ENCODE measurements at regions not wholly inside any gene's neighbourhood (a gene's known extent, or its start where the extent isn't known, plus 50 kb on each side); places are given as distances from the start of the nearest gene placed in this dataset.
"Not testable (repeated sequence)": the region's sequence is repeated elsewhere in the genome, so short reads cannot be mapped to it uniquely, and the experiment has no call there.

- Histone ChIP-seq H3K36me3 (ENCODE audit: control insufficient read depth in 2 of 2, insufficient read depth in 2 of 2, low read length in 2 of 2) (no peaks in the 10 kb centered on the region), H3K27me3 (ENCODE audit: control insufficient read depth in 2 of 2, insufficient read depth in 2 of 2, low read length in 2 of 2) (no peaks in the 10 kb centered on the region), H3K27ac (ENCODE audit: low read depth in 2 of 2, low read length in 2 of 2) (no peak overlapping the region), H3K4me3 (ENCODE audit: low read length in 2 of 2) (no peak overlapping the region), H3K9me3 (ENCODE audit: control insufficient read depth in 2 of 2, low read length in 2 of 2) (no peaks in the 10 kb centered on the region), H3K4me1 (ENCODE audit: control insufficient read depth in 2 of 2, insufficient read depth in 2 of 2, low read length in 2 of 2) (no peaks in the 10 kb centered on the region), H3K9ac (ENCODE audit: low read depth in 1 of 2, low read length in 2 of 2) (no peak overlapping the region)
Observed at GRCh38 chr5:120320626-120321025, 143.5 kb upstream of the PRR16 start.

GRCh38 chr5:120326651-120327050 is 137.4 kb upstream of the PRR16 start:
- Histone ChIP-seq H3K27ac (ENCODE audit: low read depth in 2 of 2, low read length in 2 of 2) (no peak overlapping the region), H3K9me3 (ENCODE audit: control insufficient read depth in 2 of 2, low read length in 2 of 2) (no peaks in the 10 kb centered on the region), H3K4me1 (ENCODE audit: control insufficient read depth in 2 of 2, insufficient read depth in 2 of 2, low read length in 2 of 2) (no peaks in the 10 kb centered on the region), H3K9ac (ENCODE audit: low read depth in 1 of 2, low read length in 2 of 2) (no peak overlapping the region), H3K4me3 (ENCODE audit: low read length in 2 of 2) (no peak overlapping the region), H3K36me3 (ENCODE audit: control insufficient read depth in 2 of 2, insufficient read depth in 2 of 2, low read length in 2 of 2) (no peaks in the 10 kb centered on the region), H3K27me3 (ENCODE audit: control insufficient read depth in 2 of 2, insufficient read depth in 2 of 2, low read length in 2 of 2) (no peaks in the 10 kb centered on the region)

DNA sequence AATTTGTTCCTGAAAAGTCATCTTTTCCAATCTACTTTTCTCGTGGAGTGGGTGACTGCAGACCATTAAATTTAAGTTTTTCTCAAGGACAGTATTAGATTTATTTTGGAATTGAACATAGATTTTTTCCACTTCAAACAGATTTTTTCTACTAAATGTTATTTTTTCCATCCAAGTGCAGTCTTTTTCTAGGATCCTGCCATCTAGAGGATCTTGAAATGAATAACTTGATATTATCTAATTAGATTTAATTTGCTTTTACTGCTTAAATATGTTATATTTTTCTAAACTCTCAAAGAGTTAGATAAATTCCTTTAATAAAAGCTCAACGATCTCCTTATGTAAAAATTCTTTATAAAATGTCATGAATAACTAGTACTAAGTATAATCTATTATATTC is 136.9 kb upstream of the PRR16 start:
- Histone ChIP-seq H3K9me3 (ENCODE audit: control insufficient read depth in 2 of 2, low read length in 2 of 2) (no peaks in the 10 kb centered on the region), H3K4me1 (ENCODE audit: control insufficient read depth in 2 of 2, insufficient read depth in 2 of 2, low read length in 2 of 2) (no peaks in the 10 kb centered on the region), H3K4me3 (ENCODE audit: low read length in 2 of 2) (no peak overlapping the region), H3K27me3 (ENCODE audit: control insufficient read depth in 2 of 2, insufficient read depth in 2 of 2, low read length in 2 of 2) (no peaks in the 10 kb centered on the region), H3K27ac (ENCODE audit: low read depth in 2 of 2, low read length in 2 of 2) (no peak overlapping the region), H3K36me3 (ENCODE audit: control insufficient read depth in 2 of 2, insufficient read depth in 2 of 2, low read length in 2 of 2) (no peaks in the 10 kb centered on the region), H3K9ac (ENCODE audit: low read depth in 1 of 2, low read length in 2 of 2) (no peak overlapping the region)

DNA sequence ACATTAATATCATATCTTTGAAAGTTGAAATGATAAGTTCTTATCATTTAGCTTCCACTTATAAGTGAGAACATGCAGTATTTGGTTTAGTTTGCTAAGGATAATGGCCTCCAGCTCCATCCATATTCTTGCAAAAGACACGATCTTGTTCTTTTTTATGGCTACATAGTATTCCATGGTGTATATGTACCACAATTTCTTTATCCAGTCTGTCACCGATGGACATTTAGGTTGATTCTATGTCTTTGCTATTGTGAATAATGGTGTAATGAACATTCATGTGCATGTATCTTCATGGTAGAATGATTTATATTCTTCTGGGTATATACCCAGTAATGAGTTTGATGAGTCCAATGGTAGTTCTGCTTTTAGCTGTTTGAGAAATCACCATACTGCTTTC is 135.0 kb upstream of the PRR16 start:
- H3K4me1 ChIP-seq (ENCODE audit: control insufficient read depth in 2 of 2, insufficient read depth in 2 of 2, low read length in 2 of 2): no peaks in the 10 kb centered on the region
- no peak overlapping the region for H3K27ac ChIP-seq (ENCODE audit: low read depth in 2 of 2, low read length in 2 of 2)
- no peaks in the 10 kb centered on the region for H3K9me3 ChIP-seq (ENCODE audit: control insufficient read depth in 2 of 2, low read length in 2 of 2)
- H3K36me3 ChIP-seq (ENCODE audit: control insufficient read depth in 2 of 2, insufficient read depth in 2 of 2, low read length in 2 of 2): no peaks in the 10 kb centered on the region
- no peak overlapping the region for H3K9ac ChIP-seq (ENCODE audit: low read depth in 1 of 2, low read length in 2 of 2)
- H3K4me3 ChIP-seq (ENCODE audit: low read length in 2 of 2): no peak overlapping the region
- H3K27me3 ChIP-seq (ENCODE audit: control insufficient read depth in 2 of 2, insufficient read depth in 2 of 2, low read length in 2 of 2): no peaks in the 10 kb centered on the region

DNA sequence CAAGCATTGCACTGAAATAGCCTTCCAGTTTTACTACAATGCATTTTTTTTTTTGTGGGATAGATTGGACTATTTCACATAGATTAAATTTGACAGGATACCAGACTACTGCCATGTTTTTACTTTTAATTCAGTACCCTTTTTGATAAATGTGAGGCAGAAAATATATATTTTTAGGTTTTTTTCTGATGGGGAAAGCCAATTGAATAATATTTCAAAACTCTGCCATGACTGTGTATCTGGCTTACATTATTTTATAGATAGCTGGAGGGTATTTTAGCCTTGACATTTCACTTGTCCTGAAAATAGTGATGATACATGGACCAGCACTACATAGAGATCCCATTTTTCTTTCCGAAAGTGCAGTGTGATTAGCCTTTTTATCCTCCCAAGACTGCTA is 133.5 kb upstream of the PRR16 start:
- Histone ChIP-seq H3K9ac (ENCODE audit: low read depth in 1 of 2, low read length in 2 of 2) (no peak overlapping the region), H3K36me3 (ENCODE audit: control insufficient read depth in 2 of 2, insufficient read depth in 2 of 2, low read length in 2 of 2) (no peaks in the 10 kb centered on the region), H3K4me3 (ENCODE audit: low read length in 2 of 2) (no peak overlapping the region), H3K9me3 (ENCODE audit: control insufficient read depth in 2 of 2, low read length in 2 of 2) (no peaks in the 10 kb centered on the region), H3K27me3 (ENCODE audit: control insufficient read depth in 2 of 2, insufficient read depth in 2 of 2, low read length in 2 of 2) (no peaks in the 10 kb centered on the region), H3K4me1 (ENCODE audit: control insufficient read depth in 2 of 2, insufficient read depth in 2 of 2, low read length in 2 of 2) (no peaks in the 10 kb centered on the region), H3K27ac (ENCODE audit: low read depth in 2 of 2, low read length in 2 of 2) (no peak overlapping the region)

GRCh38 chr5:120344181-120344580 is 119.9 kb upstream of the PRR16 start:
- Histone ChIP-seq H3K4me3 (ENCODE audit: low read length in 2 of 2) (no peak overlapping the region), H3K9ac (ENCODE audit: low read depth in 1 of 2, low read length in 2 of 2) (no peak overlapping the region), H3K36me3 (ENCODE audit: control insufficient read depth in 2 of 2, insufficient read depth in 2 of 2, low read length in 2 of 2) (no peaks in the 10 kb centered on the region), H3K4me1 (ENCODE audit: control insufficient read depth in 2 of 2, insufficient read depth in 2 of 2, low read length in 2 of 2) (no peaks in the 10 kb centered on the region), H3K27ac (ENCODE audit: low read depth in 2 of 2, low read length in 2 of 2) (no peak overlapping the region), H3K27me3 (ENCODE audit: control insufficient read depth in 2 of 2, insufficient read depth in 2 of 2, low read length in 2 of 2) (no peaks in the 10 kb centered on the region), H3K9me3 (ENCODE audit: control insufficient read depth in 2 of 2, low read length in 2 of 2) (no peaks in the 10 kb centered on the region)

- Histone ChIP-seq H3K9ac (ENCODE audit: low read depth in 1 of 2, low read length in 2 of 2) (no peak overlapping the region), H3K9me3 (ENCODE audit: control insufficient read depth in 2 of 2, low read length in 2 of 2) (peaks cover 0 to 3% of the 10 kb centered on the region in 2 donors), H3K27ac (ENCODE audit: low read depth in 2 of 2, low read length in 2 of 2) (no peak overlapping the region)
Observed at GRCh38 chr5:120345947-120346346, 118.2 kb upstream of the PRR16 start.

GRCh38 chr5:120351071-120351470 is 113.0 kb upstream of the PRR16 start:
- H3K36me3 ChIP-seq (ENCODE audit: control insufficient read depth in 2 of 2, insufficient read depth in 2 of 2, low read length in 2 of 2); H3K4me3 ChIP-seq (ENCODE audit: low read length in 2 of 2); H3K9me3 ChIP-seq (ENCODE audit: control insufficient read depth in 2 of 2, low read length in 2 of 2); H3K9ac ChIP-seq (ENCODE audit: low read depth in 1 of 2, low read length in 2 of 2); H3K4me1 ChIP-seq (ENCODE audit: control insufficient read depth in 2 of 2, insufficient read depth in 2 of 2, low read length in 2 of 2); H3K27me3 ChIP-seq (ENCODE audit: control insufficient read depth in 2 of 2, insufficient read depth in 2 of 2, low read length in 2 of 2); H3K27ac ChIP-seq (ENCODE audit: low read depth in 2 of 2, low read length in 2 of 2): not testable (repeated sequence)

More at GRCh38 chr5:120345947-120346346, 118.2 kb upstream of the PRR16 start:
- Histone ChIP-seq H3K4me3 (ENCODE audit: low read length in 2 of 2) (no peak overlapping the region), H3K4me1 (ENCODE audit: control insufficient read depth in 2 of 2, insufficient read depth in 2 of 2, low read length in 2 of 2) (no peaks in the 10 kb centered on the region), H3K27me3 (ENCODE audit: control insufficient read depth in 2 of 2, insufficient read depth in 2 of 2, low read length in 2 of 2) (no peaks in the 10 kb centered on the region), H3K36me3 (ENCODE audit: control insufficient read depth in 2 of 2, insufficient read depth in 2 of 2, low read length in 2 of 2) (no peaks in the 10 kb centered on the region)

DNA sequence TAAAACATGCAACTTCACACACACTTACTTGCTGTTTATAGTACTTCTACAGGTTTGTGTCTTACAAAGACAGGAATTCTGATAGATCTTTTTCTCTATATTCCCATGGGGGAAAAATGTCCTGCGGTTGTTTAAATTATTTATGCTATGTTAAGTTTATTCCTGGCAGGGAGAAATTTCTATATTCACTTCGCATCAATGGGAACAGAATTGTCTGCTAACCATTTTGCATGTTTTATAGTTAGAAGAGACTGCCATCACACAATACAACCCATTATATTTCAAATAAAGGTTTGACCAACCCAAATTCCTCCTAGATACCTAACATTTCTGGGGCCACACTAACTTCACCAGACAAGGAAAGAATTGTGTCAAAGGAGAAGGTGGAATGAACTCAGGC is 110.0 kb upstream of the PRR16 start:
- Histone ChIP-seq H3K4me1 (ENCODE audit: control insufficient read depth in 2 of 2, insufficient read depth in 2 of 2, low read length in 2 of 2) (no peaks in the 10 kb centered on the region), H3K9ac (ENCODE audit: low read depth in 1 of 2, low read length in 2 of 2) (no peak overlapping the region), H3K9me3 (ENCODE audit: control insufficient read depth in 2 of 2, low read length in 2 of 2) (peaks cover 2 to 3% of the 10 kb centered on the region in 2 donors), H3K27me3 (ENCODE audit: control insufficient read depth in 2 of 2, insufficient read depth in 2 of 2, low read length in 2 of 2) (no peaks in the 10 kb centered on the region), H3K36me3 (ENCODE audit: control insufficient read depth in 2 of 2, insufficient read depth in 2 of 2, low read length in 2 of 2) (no peaks in the 10 kb centered on the region), H3K4me3 (ENCODE audit: low read length in 2 of 2) (no peak overlapping the region), H3K27ac (ENCODE audit: low read depth in 2 of 2, low read length in 2 of 2) (no peak overlapping the region)

GRCh38 chr5:120358949-120359348 is 105.2 kb upstream of the PRR16 start:
- Histone ChIP-seq H3K9me3 (ENCODE audit: control insufficient read depth in 2 of 2, low read length in 2 of 2) (no peaks in the 10 kb centered on the region), H3K9ac (ENCODE audit: low read depth in 1 of 2, low read length in 2 of 2) (no peak overlapping the region), H3K36me3 (ENCODE audit: control insufficient read depth in 2 of 2, insufficient read depth in 2 of 2, low read length in 2 of 2) (no peaks in the 10 kb centered on the region), H3K27ac (ENCODE audit: low read depth in 2 of 2, low read length in 2 of 2) (no peak overlapping the region), H3K4me1 (ENCODE audit: control insufficient read depth in 2 of 2, insufficient read depth in 2 of 2, low read length in 2 of 2) (no peaks in the 10 kb centered on the region), H3K27me3 (ENCODE audit: control insufficient read depth in 2 of 2, insufficient read depth in 2 of 2, low read length in 2 of 2) (no peaks in the 10 kb centered on the region), H3K4me3 (ENCODE audit: low read length in 2 of 2) (no peak overlapping the region)

- no peaks in the 10 kb centered on the region for H3K9me3 ChIP-seq (ENCODE audit: control insufficient read depth in 2 of 2, low read length in 2 of 2)
- no peaks in the 10 kb centered on the region for H3K27me3 ChIP-seq (ENCODE audit: control insufficient read depth in 2 of 2, insufficient read depth in 2 of 2, low read length in 2 of 2)
- H3K4me3 ChIP-seq (ENCODE audit: low read length in 2 of 2): no peak overlapping the region
- no peaks in the 10 kb centered on the region for H3K4me1 ChIP-seq (ENCODE audit: control insufficient read depth in 2 of 2, insufficient read depth in 2 of 2, low read length in 2 of 2)
- H3K36me3 ChIP-seq (ENCODE audit: control insufficient read depth in 2 of 2, insufficient read depth in 2 of 2, low read length in 2 of 2): no peaks in the 10 kb centered on the region
- H3K27ac ChIP-seq (ENCODE audit: low read depth in 2 of 2, low read length in 2 of 2): no peak overlapping the region
- no peak overlapping the region for H3K9ac ChIP-seq (ENCODE audit: low read depth in 1 of 2, low read length in 2 of 2)
Observed at GRCh38 chr5:120361941-120362340, 102.2 kb upstream of the PRR16 start.

Measured in mucosa of rectum (tissue), 2 donors.